PC-3 (cell line): ENCODE measurements at regions not wholly inside any gene's neighbourhood (a gene's known extent, or its start where the extent isn't known, plus 50 kb on each side); places are given as distances from the start of the nearest gene placed in this dataset.

Experiments used
- ATAC-seq: fragments of 200-7000 bp; cut with Tn5 transposase; 2 replicates; pipeline ENCODE4 v1.9.1; 2020; ENCODE audit warnings: mild to moderate bottlenecking, moderate library complexity
- BruUV-seq: library from RNA; stranded (reverse); fragments of 400-500 nt; replicated peaks from 2 replicates; lab custom pipeline; 2021; lab: Mats Ljungman, UMichigan
- CTCF ChIA-PET: fragments of 300-600 bp; sonication (Branson Sonifier 250); formaldehyde crosslinking; loops from one replicate; lab custom pipeline; 2022; ENCODE audit warnings: antibody characterized with exemption; lab: Charles Lee
- POLR2A ChIA-PET: fragments of 300-600 bp; sonication (Branson Sonifier 250); formaldehyde crosslinking; loops from one replicate; lab custom pipeline; 2022; ENCODE audit warnings: antibody characterized with exemption; ENCODE audit not compliant: unreplicated experiment; lab: Charles Lee
- DNase-seq: peaks from one replicate; pipeline ENCODE4 v3.0.0-alpha.2; 2015
- H2AFZ ChIP-seq: fragments of 300-600 bp; sonication (generic); 2 replicates; pipeline ENCODE4 v1.6.0; 2016; ENCODE audit warnings: antibody characterized with exemption, low read length
- H3F3A ChIP-seq: fragments of 300-600 bp; sonication (generic); one replicate; pipeline ENCODE4 v1.6.0; 2017; ENCODE audit warnings: antibody characterized with exemption, low read length, control low read depth, mild to moderate bottlenecking; ENCODE audit not compliant: unreplicated experiment
- H3K27ac ChIP-seq: fragments of 300-600 bp; sonication (generic); 2 replicates; pipeline ENCODE4 v1.5.1; 2016; ENCODE audit warnings: mild to moderate bottlenecking, low read length
- H3K27me3 ChIP-seq: fragments of 300-600 bp; sonication (generic); 2 replicates; pipeline ENCODE4 v1.6.1; 2016; ENCODE audit warnings: low read length, mixed read lengths
- H3K36me3 ChIP-seq: fragments of 300-600 bp; sonication (generic); 2 replicates; pipeline ENCODE4 v1.6.1; 2016; ENCODE audit warnings: low read depth, mixed run types, low read length, mixed read lengths
- H3K4me1 ChIP-seq: fragments of 300-600 bp; sonication (generic); 2 replicates; pipeline ENCODE4 v1.5.1; 2016; ENCODE audit warnings: low read length; ENCODE audit not compliant: insufficient read depth
- H3K4me2 ChIP-seq: fragments of 300-600 bp; sonication (generic); 2 replicates; pipeline ENCODE4 v1.6.0; 2016; ENCODE audit warnings: low read length
- H3K4me3 ChIP-seq: fragments of 300-600 bp; sonication (generic); 2 replicates; pipeline ENCODE4 v1.5.1; 2016; ENCODE audit warnings: mild to moderate bottlenecking, low read length, mixed read lengths
- H3K79me2 ChIP-seq: fragments of 300-600 bp; sonication (generic); 2 replicates; pipeline ENCODE4 v1.6.1; 2017; ENCODE audit warnings: low read length, mixed read lengths
- H3K9ac ChIP-seq: fragments of 300-600 bp; sonication (generic); 2 replicates; pipeline ENCODE4 v1.6.0; 2016; ENCODE audit warnings: mild to moderate bottlenecking, low read length
- H3K9me2 ChIP-seq: fragments of 300-600 bp; sonication (generic); replicated peaks from 2 replicates; pipeline ENCODE4 v1.6.1; 2016; ENCODE audit warnings: mixed run types, low read length, mixed read lengths
- H3K9me3 ChIP-seq: fragments of 300-600 bp; sonication (generic); 2 replicates; pipeline ENCODE4 v1.6.1; 2016; ENCODE audit warnings: low read length, mixed read lengths
- H4K20me1 ChIP-seq: fragments of 300-600 bp; sonication (generic); 2 replicates; pipeline ENCODE4 v1.6.1; 2016; ENCODE audit warnings: low read length, mixed read lengths
- EZH2 ChIP-seq: fragments of 300-600 bp; sonication (generic); IDR thresholded peaks from one replicate; pipeline ENCODE4 v1.6.1; 2017; ENCODE audit warnings: antibody characterized with exemption, mild to moderate bottlenecking, low read length; ENCODE audit not compliant: unreplicated experiment
- EZH2phosphoT487 ChIP-seq: fragments of 300-600 bp; sonication (generic); IDR thresholded peaks from 2 replicates; pipeline ENCODE4 v1.6.1; 2018; ENCODE audit warnings: mild to moderate bottlenecking, antibody characterized with exemption, low read length, borderline replicate concordance
- intact Hi-C: fragments of 100-400 bp; cut with micrococcal nuclease; formaldehyde crosslinking; loops from 2 replicates; pipeline ENCODE4 v1.9.0; 2023
- TF ChIP-seq, protein P1 (sequence below): fragments of 300-600 bp; sonication (generic); conservative IDR thresholded peaks from 2 replicates; pipeline ENCODE4 v1.5.1; 2017; ENCODE audit warnings: antibody characterized with exemption, low read depth, mild to moderate bottlenecking, low read length

DNA sequence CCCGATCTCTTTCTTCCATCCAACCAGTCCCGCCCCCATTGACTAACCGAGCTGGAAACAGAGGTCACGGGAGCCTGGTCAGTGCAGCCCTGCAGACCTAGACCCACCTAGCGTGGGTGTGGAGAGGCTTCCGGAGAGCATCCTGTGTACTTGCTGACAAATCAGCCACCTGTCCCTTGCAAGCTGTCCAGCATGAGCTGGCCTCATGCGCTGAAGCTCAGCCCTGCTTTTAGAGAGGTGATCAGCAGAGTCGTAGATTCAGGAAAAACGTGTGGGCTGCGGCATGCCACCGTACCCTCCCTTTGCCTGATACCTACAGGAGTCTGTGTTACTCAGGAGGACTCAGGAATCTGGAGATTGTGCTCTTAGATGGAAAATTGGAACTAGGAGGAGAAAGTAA is 80.3 kb upstream of the UQCRFS1 start:
- H3K36me3 ChIP-seq, result no peaks in the 10 kb centered on the region
- no peaks in the 10 kb centered on the region for H3F3A ChIP-seq
- H3K9me2 ChIP-seq, result no peaks in the 10 kb centered on the region
- intact Hi-C loops, result no loop called here
- BruUV-seq, result no TSS peak
- ATAC-seq, result no peak
- H3K4me1 ChIP-seq, result no peaks in the 10 kb centered on the region
- DNase-seq, result no peak
- H3K27ac ChIP-seq, result no peak overlapping the region
- H4K20me1 ChIP-seq, result no peaks in the 10 kb centered on the region
- CTCF ChIA-PET, result no interaction called here
- no peak overlapping the region for H3K4me3 ChIP-seq
- H3K4me2 ChIP-seq, result no peak overlapping the region
- no peaks in the 10 kb centered on the region for H3K9me3 ChIP-seq
- POLR2A ChIA-PET, result no interaction called here
- no peaks in the 10 kb centered on the region for H3K27me3 ChIP-seq
- H2AFZ ChIP-seq, result no peak overlapping the region
- H3K9ac ChIP-seq, result no peak overlapping the region
- H3K79me2 ChIP-seq, result no peaks in the 10 kb centered on the region
- TF ChIP-seq, protein P1, sequence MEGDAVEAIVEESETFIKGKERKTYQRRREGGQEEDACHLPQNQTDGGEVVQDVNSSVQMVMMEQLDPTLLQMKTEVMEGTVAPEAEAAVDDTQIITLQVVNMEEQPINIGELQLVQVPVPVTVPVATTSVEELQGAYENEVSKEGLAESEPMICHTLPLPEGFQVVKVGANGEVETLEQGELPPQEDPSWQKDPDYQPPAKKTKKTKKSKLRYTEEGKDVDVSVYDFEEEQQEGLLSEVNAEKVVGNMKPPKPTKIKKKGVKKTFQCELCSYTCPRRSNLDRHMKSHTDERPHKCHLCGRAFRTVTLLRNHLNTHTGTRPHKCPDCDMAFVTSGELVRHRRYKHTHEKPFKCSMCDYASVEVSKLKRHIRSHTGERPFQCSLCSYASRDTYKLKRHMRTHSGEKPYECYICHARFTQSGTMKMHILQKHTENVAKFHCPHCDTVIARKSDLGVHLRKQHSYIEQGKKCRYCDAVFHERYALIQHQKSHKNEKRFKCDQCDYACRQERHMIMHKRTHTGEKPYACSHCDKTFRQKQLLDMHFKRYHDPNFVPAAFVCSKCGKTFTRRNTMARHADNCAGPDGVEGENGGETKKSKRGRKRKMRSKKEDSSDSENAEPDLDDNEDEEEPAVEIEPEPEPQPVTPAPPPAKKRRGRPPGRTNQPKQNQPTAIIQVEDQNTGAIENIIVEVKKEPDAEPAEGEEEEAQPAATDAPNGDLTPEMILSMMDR, result no peak
- TF ChIP-seq EZH2 (no peak), EZH2phosphoT487 (no peak)

DNA sequence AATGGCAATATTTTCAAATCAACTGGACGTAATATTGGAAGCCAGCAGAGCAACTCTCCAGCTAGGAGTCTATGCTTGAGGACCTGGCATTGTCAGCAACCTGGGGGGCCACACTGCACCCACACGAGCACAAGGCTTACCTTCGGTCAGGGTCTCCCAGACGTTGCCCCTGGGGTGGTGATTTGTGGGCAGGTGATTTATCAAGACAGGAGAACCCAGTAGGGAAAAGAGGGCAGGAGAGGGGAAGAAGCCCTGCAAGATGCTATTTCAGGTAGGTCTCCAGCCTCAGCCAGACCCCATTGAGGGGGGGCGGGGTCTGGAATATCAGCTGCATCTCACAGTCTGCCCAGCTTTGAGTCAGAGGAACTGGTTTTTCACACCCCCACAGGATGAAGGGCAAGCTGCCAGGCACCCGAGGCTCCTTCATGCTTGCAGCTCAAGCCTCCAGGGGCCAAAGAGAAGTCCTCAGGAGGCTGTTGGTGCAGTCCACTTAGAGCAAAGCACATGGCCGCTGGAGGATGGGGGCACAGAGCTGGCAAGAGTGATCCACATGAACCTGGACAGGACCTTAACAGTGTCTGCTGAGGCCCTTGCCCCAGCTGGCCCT is 80.9 kb upstream of the UQCRFS1 start:
- ChIA-PET CTCF (no interaction called here), POLR2A (no interaction called here)
- H3K79me2 ChIP-seq, result no peaks in the 10 kb centered on the region
- H3K4me3 ChIP-seq, result no peak overlapping the region
- BruUV-seq, result no TSS peak
- H3K27ac ChIP-seq, result no peak overlapping the region
- no peak overlapping the region for H3K9ac ChIP-seq
- intact Hi-C loops, result no loop called here
- H3K4me2 ChIP-seq, result no peak overlapping the region
- H3K27me3 ChIP-seq, result no peaks in the 10 kb centered on the region
- H3K36me3 ChIP-seq, result no peaks in the 10 kb centered on the region
- DNase-seq, result no peak
- no peaks in the 10 kb centered on the region for H3K9me2 ChIP-seq
- no peaks in the 10 kb centered on the region for H3F3A ChIP-seq
- TF ChIP-seq, protein P1, result no peak
- no peak for TF ChIP-seq EZH2phosphoT487
- no peak for TF ChIP-seq EZH2
- no peak overlapping the region for H2AFZ ChIP-seq
- H4K20me1 ChIP-seq, result no peaks in the 10 kb centered on the region
- no peak for ATAC-seq
- no peaks in the 10 kb centered on the region for H3K4me1 ChIP-seq
- no peaks in the 10 kb centered on the region for H3K9me3 ChIP-seq

DNA sequence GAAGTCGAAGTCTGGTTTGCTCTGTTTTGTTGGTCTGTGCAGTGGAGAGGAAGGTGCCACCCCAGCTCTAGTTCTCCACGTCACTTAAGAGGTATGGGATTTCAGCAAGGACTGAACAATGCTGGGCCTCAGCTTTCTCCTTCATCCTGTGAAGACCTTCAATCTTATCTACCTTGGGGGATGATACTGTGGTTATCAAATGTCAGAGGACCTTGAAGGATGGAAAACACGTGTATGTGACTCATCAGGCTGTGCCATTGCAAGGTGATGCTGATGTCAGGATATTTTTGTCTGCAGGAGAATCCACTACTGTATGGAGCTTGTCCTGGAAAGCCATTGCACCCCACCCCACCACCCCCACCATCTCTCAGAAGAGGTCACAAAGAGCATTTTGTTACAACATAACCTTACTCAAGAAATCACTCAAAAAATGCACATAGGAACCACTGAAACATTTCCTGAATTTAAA is 81.4 kb upstream of the UQCRFS1 start:
- TF ChIP-seq, protein P1, result no peak
- TF ChIP-seq EZH2phosphoT487 (no peak), EZH2 (no peak)
- Histone ChIP-seq H3K27me3 (no peaks in the 10 kb centered on the region), H3K9me2 (no peaks in the 10 kb centered on the region), H3K4me3 (no peak overlapping the region), H3K36me3 (no peaks in the 10 kb centered on the region), H3K27ac (no peak overlapping the region), H3K4me2 (no peak overlapping the region), H2AFZ (no peak overlapping the region), H3K79me2 (no peaks in the 10 kb centered on the region), H3K9ac (no peak overlapping the region), H3K4me1 (no peaks in the 10 kb centered on the region), H3F3A (no peaks in the 10 kb centered on the region), H3K9me3 (no peaks in the 10 kb centered on the region), H4K20me1 (no peaks in the 10 kb centered on the region)
- ATAC-seq (no peak), DNase-seq (no peak)
- ChIA-PET CTCF (no interaction called here), POLR2A (no interaction called here)
- intact Hi-C loops, result no loop called here
- no TSS peak for BruUV-seq
